Vagina (tissue), 2 donors: ENCODE measurements at regions not wholly inside any gene's neighbourhood (a gene's known extent, or its start where the extent isn't known, plus 50 kb on each side); places are given as distances from the start of the nearest gene placed in this dataset.

Source experiments
- CTCF ChIP-seq, 3 experiments: fragments of 450-650 bp in 2 of 3; fragments of 200-600 bp in 1 of 3; sonication (generic) in 1 of 3; IDR thresholded peaks; one replicate each; pipeline ENCODE4 v1.5.1; 2017 to 2019; ENCODE audit warnings: antibody characterized with exemption in 3 of 3, mild to moderate bottlenecking in 2 of 3, moderate library complexity in 2 of 3
- POLR2A ChIP-seq, 2 donors: fragments of 450-650 bp; IDR thresholded peaks; one replicate each; pipeline ENCODE4 v1.6.1; 2017; ENCODE audit warnings: antibody characterized with exemption in 2 of 2, mild to moderate bottlenecking in 2 of 2, moderate library complexity in 2 of 2
- POLR2AphosphoS5 ChIP-seq, 2 donors: sonication (generic); formaldehyde crosslinking; IDR thresholded peaks; one replicate each; pipeline ENCODE4 v1.9.0; 2017; ENCODE audit warnings: antibody characterized with exemption in 2 of 2, mild to moderate bottlenecking in 2 of 2, low read depth in 1 of 2; ENCODE audit not compliant: insufficient read depth in 1 of 2

- TF ChIP-seq CTCF (IDR thresholded peaks at IDR 0.05), result no peak
- TF ChIP-seq POLR2A (IDR thresholded peaks at IDR 0.05), result no peak
- TF ChIP-seq POLR2AphosphoS5 (IDR thresholded peaks at IDR 0.05; ENCODE audit: insufficient read depth in 1 of 2, low read depth in 1 of 2), result no peak
Measured at GRCh38 chr6:19665613-19665909, 171.6 kb upstream of the ID4 start.
